HUES6 (cell line): ENCODE measurements at regions not wholly inside any gene's neighbourhood (a gene's known extent, or its start where the extent isn't known, plus 50 kb on each side); places are given as distances from the start of the nearest gene placed in this dataset.
"Not testable (repeated sequence)": the region's sequence is repeated elsewhere in the genome, so short reads cannot be mapped to it uniquely, and the experiment has no call there.

Source experiments
- H3K27ac ChIP-seq: 2 replicates; pipeline ENCODE4 v1.7.0; 2013; ENCODE audit warnings: low read depth, mild to moderate bottlenecking, low read length, inconsistent platforms
- H3K27me3 ChIP-seq: 2 replicates; pipeline ENCODE4 v1.6.1; 2013; ENCODE audit warnings: low read length; ENCODE audit not compliant: control insufficient read depth, insufficient read depth
- H3K36me3 ChIP-seq: 2 replicates; pipeline ENCODE4 v1.6.1; 2013; ENCODE audit warnings: low read length; ENCODE audit not compliant: control insufficient read depth, insufficient read depth
- H3K4me1 ChIP-seq: 2 replicates; pipeline ENCODE4 v1.6.1; 2013; ENCODE audit warnings: low read length; ENCODE audit not compliant: control insufficient read depth, insufficient read depth
- H3K4me3 ChIP-seq: 2 replicates; pipeline ENCODE4 v1.5.1; 2013; ENCODE audit warnings: low read depth, low read length
- H3K9ac ChIP-seq: one replicate; pipeline ENCODE4 v1.6.1; 2013; ENCODE audit warnings: mild to moderate bottlenecking, low read length
- H3K9me3 ChIP-seq: 2 replicates; pipeline ENCODE4 v1.6.1; 2013; ENCODE audit warnings: low read depth, low read length; ENCODE audit not compliant: control insufficient read depth, insufficient read depth

DNA sequence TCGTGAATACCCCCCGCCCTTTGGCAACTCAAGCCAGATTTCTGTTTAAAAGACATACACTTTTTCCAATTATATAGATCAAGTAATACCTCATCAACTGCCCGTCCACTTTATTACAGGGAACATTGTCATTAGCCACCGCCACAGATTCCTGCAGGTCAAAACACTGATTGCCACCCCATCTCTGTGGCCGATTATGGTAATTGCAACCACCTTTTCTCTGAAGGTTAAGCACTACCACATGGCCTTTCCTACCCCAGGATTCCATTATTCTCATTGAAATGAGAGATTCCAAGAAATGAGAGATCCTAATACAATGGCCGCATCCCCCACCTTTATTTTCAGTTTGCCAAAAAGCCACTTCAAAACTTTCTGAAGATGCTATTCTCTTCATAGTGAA lies 478.8 kb upstream of the HSF2 start:
- Histone ChIP-seq H3K4me3 (no peak overlapping the region), H3K36me3 (no peaks in the 10 kb centered on the region), H3K9me3 (no peaks in the 10 kb centered on the region), H3K9ac (no peak overlapping the region), H3K27ac (no peak overlapping the region), H3K27me3 (no peaks in the 10 kb centered on the region), H3K4me1 (peaks cover 6% of the 10 kb centered on the region)

DNA sequence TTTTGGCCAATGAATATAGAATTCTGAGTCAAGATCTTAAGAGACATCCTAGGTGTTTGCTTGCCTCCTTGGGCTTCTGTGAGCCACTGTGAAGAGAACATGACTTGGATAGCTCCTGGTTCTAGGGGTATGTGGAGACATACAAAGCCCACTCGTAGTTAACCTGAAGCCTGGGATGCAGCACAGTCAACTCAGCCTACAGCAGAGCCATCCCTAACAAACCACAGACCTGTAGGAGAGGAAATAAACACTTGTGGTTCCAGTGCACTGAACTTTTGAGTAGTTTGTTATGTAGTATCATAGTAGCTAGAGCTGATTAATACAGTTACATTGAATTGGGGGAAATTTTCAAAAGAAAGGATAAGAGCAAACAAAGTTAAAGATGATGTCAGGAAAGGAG lies 474.4 kb upstream of the HSF2 start:
- Histone ChIP-seq H3K9ac (no peak overlapping the region), H3K27ac (no peak overlapping the region), H3K9me3 (peaks cover 2% of the 10 kb centered on the region; the same call in 1 of the 2 replicates), H3K4me1 (peaks cover 6% of the 10 kb centered on the region), H3K4me3 (no peak overlapping the region), H3K27me3 (no peaks in the 10 kb centered on the region), H3K36me3 (no peaks in the 10 kb centered on the region)

DNA sequence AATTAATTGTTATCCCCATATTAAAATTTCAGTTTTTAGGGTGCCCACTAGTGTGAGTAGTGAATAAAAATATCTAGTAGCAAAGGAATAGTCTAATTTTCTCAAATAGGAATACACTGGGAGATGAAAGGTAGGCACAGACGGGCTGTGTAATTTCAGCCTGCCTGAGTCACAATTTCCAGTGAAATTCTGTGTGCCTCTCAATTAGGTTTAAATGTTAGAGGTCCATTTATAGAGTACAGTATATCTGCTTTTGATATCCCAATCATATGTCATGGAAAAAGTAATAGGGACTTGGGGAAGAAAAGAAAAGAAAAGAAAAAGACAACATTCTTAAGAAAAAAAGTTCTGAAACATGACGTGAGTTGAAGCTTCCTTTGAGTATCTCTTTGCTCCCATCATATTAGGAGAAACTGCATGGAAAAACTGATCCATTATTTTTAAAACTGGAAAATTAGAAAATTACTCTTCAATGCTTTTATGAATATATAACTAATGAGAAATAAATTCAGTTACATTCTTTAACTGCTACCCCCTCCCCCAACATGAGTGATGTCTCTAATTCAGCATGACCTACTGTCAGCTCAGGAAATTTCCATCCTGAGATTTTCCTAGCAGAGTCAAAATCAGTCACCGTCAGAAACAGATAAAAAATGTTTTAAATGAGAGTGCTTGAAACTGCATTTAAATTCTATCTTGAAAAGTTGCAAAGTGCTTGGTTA lies 473.8 kb upstream of the HSF2 start:
- Histone ChIP-seq H3K36me3 (no peaks in the 10 kb centered on the region), H3K27ac (no peak overlapping the region), H3K27me3 (no peaks in the 10 kb centered on the region), H3K4me3 (no peak overlapping the region), H3K4me1 (peaks cover 9% of the 10 kb centered on the region), H3K9me3 (peaks cover 2% of the 10 kb centered on the region; the same call in 1 of the 2 replicates), H3K9ac (no peak overlapping the region)

DNA sequence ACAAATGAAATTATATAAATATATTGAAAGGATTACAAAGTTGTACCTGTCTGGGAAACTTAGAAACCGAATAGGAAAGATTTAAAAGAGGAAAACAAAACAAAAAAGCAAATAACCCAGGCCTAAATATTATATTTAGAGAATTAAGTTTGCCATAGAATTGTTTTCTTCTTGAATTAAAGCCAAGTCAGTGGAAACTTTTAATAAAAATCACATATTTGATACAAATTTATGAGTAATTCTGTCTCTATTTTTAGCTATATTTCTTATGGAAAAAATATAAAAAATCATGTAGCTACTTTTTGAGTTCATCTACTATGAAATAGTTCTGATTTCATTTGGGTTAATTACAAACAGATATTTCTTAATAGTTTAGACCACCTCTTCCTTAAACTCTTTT lies 470.2 kb upstream of the HSF2 start:
- Histone ChIP-seq H3K36me3 (no peaks in the 10 kb centered on the region), H3K27me3 (no peaks in the 10 kb centered on the region), H3K9ac (no peak overlapping the region), H3K4me1 (peaks cover 31% of the 10 kb centered on the region), H3K4me3 (no peak overlapping the region), H3K9me3 (peaks cover 2% of the 10 kb centered on the region; the same call in 1 of the 2 replicates), H3K27ac (no peak overlapping the region)

DNA sequence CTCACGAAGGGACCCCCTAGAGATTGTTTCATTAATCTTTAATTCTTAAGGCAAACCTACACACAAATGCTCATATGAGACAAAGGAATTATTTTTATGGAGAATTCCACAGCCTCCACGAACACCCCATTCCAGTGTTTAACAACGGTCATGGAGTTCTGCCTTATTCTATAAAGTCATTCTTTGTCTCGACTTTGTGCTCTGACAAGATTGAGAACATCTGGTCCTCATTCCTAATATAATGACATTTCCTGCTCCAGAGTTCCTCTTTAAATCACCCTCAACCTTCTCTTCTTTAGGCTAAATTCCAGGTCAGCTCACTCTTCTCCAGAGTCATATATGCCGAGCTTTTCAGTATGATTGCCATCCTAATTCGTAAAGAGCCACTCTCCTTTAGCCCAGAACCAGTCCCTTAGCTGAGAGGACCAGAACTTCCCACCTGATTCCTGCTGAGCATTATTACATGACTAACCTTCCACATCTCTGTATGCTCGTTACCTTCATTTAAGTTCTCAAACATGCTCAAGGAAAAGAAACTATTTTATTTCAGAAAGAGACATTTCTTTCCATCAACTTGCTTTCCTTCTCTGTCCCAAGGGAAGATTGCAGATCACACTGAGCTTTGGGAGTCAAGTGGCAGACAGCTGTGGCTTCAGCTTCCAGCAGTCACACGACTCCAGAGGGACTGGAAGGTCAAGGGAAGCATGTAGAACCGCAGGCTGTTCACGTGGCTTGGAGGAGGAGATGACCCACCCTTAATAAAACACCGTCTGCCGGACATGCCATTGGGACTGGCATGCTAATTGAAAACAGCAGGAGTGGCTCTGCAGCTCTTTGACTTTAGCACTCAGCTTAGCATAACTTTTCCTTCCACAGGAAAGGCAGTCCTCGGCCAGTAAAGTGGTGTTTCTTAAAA lies 467.1 kb upstream of the HSF2 start:
- H3K9ac ChIP-seq, result peak overlapping the region; percentile 68
- peak overlapping the region; percentile 58; the same call in 1 of the 2 replicates for H3K27ac ChIP-seq
- no peaks in the 10 kb centered on the region for H3K27me3 ChIP-seq
- peaks cover 34% of the 10 kb centered on the region for H3K4me1 ChIP-seq
- H3K36me3 ChIP-seq, result no peaks in the 10 kb centered on the region
- peak overlapping the region; percentile 22; the same call in 1 of the 2 replicates for H3K4me3 ChIP-seq
- H3K9me3 ChIP-seq, result no peaks in the 10 kb centered on the region; the same call in 1 of the 2 replicates

DNA sequence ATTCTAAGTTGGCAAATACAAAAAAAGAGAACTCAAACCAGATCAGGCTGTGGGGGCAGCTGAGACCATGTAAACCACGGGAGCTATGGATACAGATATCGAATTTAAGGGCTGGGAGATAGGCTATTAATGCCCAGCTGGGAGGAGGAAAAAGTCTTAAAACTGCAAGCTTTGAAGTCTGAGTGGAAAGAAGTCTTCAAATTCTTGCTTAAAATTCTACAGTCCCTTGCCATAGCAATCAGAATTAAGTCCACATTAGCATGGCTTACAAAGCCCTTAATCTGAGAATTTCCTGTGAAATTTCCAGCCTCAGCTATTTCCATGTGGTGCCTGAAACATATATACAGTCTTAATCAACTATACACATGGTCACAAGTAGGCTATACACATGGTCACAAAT lies 465.0 kb upstream of the HSF2 start:
- Histone ChIP-seq H3K4me3 (no peak overlapping the region), H3K4me1 (peaks cover 34% of the 10 kb centered on the region), H3K9ac (no peak overlapping the region), H3K27me3 (no peaks in the 10 kb centered on the region), H3K9me3 (no peaks in the 10 kb centered on the region; the same call in 1 of the 2 replicates), H3K27ac (no peak overlapping the region; the same call in 1 of the 2 replicates), H3K36me3 (no peaks in the 10 kb centered on the region)

DNA sequence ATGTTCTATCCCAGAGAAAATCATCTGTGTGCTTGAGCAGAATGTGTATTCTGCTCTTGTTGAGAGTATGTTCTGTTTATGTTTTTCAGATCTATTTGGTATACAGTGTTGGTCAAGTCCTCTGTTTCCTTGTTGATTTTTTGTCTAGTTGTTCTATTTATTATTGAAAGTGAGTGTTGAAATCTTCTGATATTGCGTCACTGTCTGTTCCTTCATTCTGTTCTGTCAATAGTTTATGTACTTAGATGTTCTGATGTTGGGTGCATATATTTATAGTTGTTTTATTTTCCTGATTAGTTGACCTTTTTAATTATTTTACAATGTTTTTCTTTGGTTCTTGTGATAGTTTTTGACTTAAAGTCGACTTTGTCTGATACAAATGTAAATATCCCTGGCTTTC lies 458.7 kb upstream of the HSF2 start:
- no peaks in the 10 kb centered on the region for H3K27me3 ChIP-seq
- no peak overlapping the region for H3K4me3 ChIP-seq
- no peak overlapping the region for H3K27ac ChIP-seq
- H3K36me3 ChIP-seq, result no peaks in the 10 kb centered on the region
- no peak overlapping the region for H3K9ac ChIP-seq
- H3K4me1 ChIP-seq, result no peaks in the 10 kb centered on the region
- peaks cover 4% of the 10 kb centered on the region; the same call in 1 of the 2 replicates for H3K9me3 ChIP-seq

DNA sequence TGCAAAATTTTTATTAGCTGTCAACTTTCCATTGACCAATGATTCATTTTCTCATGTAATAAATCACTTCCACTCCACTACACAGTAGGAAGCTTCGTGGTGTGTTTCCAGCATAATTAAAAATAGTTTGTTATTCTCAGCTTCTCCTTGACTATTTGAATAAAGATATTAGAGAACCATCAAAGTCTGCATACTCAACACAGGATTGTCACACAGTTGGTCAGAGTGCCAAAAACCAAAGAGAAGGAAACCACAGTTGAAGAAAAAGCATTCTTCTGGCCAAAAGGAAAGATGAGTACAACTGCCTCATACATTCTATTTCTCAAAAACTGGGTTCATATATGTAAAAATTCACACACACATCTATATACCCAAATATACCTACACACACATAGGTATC lies 455.1 kb upstream of the HSF2 start:
- Histone ChIP-seq H3K27ac (no peak overlapping the region), H3K9me3 (peaks cover 12% of the 10 kb centered on the region; the same call in 1 of the 2 replicates), H3K36me3 (no peaks in the 10 kb centered on the region), H3K4me1 (no peaks in the 10 kb centered on the region), H3K27me3 (no peaks in the 10 kb centered on the region), H3K9ac (no peak overlapping the region), H3K4me3 (no peak overlapping the region)

DNA sequence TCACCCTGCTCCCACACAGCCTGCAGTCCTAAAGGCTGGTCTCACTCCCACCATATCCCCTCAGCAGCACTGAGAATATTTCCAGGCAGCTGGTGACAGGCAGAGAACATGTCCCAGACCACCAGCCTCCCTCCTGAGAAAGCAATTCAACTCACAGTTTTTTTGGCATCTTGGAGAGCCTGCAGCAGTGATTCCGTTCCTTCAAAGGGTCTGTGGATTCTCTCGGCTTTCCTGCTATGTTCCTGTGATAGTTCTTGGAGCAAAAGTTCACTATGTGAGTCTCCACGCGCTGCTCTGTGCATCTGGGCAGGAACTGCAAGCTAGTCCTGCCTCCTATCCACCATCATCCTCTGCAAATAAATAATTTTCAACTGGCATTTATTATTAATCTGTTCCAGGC lies 448.3 kb upstream of the HSF2 start:
- Histone ChIP-seq H3K4me1 (no peaks in the 10 kb centered on the region), H3K9me3 (peaks cover 19% of the 10 kb centered on the region), H3K4me3 (no peak overlapping the region), H3K9ac (peak overlapping the region; percentile 0), H3K27me3 (no peaks in the 10 kb centered on the region), H3K27ac (no peak overlapping the region; the same call in 1 of the 2 replicates), H3K36me3 (no peaks in the 10 kb centered on the region)

DNA sequence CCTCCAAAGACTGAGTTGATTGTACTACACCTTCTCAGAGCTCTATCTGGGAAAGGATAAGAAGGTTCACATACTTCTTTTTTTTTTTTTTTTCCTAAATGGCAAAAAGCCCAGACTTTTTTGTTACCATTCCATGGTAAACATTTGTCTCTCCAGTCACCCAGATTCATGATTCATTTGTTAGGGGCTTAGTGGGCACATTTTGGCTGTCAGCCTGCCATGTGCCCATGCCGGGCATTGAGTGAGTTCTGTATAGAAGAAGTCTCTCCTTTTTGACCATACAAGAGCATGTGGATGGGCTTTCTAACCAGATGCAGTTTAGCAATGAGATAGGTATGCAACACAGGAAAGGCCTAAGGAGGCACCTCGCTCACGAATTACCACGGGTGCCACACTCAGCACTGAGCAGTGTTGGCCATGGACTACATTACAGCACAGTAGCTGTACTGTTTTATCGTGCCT lies 447.5 kb upstream of the HSF2 start:
- Histone ChIP-seq H3K27ac (no peak overlapping the region), H3K36me3 (no peaks in the 10 kb centered on the region), H3K9me3 (peaks cover 16% of the 10 kb centered on the region), H3K9ac (no peak overlapping the region), H3K27me3 (no peaks in the 10 kb centered on the region), H3K4me1 (no peaks in the 10 kb centered on the region), H3K4me3 (no peak overlapping the region)

DNA sequence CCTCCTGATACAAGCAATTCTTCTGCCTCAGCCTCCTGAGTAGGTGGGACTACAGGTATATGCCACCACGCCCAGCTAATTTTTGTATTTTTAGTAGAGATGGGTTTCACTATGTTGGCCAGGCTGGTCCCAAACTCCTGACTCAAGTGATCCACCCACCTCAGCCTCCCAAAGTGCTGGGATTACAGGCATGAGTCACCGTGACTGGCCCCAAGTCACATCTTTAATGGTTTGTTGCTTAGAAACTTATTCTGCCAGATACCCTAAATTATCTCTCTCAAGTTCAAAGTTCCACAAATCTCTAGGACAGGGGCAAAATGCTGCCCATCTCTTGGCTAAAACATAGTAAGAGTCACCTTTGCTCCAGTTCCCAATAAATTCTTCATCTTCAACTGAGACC lies 444.1 kb upstream of the HSF2 start:
- not testable (repeated sequence) for H3K27ac ChIP-seq, H3K36me3 ChIP-seq, H3K4me1 ChIP-seq, H3K27me3 ChIP-seq, H3K9ac ChIP-seq, H3K4me3 ChIP-seq
- peaks cover 13% of the 10 kb centered on the region for H3K9me3 ChIP-seq
